ENCODE measurements at regions not wholly inside any gene's neighbourhood (a gene's known extent, or its start where the extent isn't known, plus 50 kb on each side); places are given as distances from the start of the nearest gene placed in this dataset.

GRCh38 chr2:41873102-41874031, 174.5 kb upstream of the PKDCC start:
- DNase-seq, result no peak

GRCh38 chr2:41877114-41877678, 170.6 kb upstream of the PKDCC start:
- no peak for DNase-seq

- no peak for DNase-seq
These were observed 169.8 kb upstream of the PKDCC start for GRCh38 chr2:41878056-41878455.

GRCh38 chr2:41878716-41879234, 169.0 kb upstream of the PKDCC start:
- DNase-seq, result no peak

GRCh38 chr2:41879235-41879916, 168.4 kb upstream of the PKDCC start:
- DNase-seq, result no peak

GRCh38 chr2:41880561-41881243, 167.1 kb upstream of the PKDCC start:
- DNase-seq, result no peak

GRCh38 chr2:41881249-41881648, 166.6 kb upstream of the PKDCC start:
- no peak for DNase-seq

GRCh38 chr2:41884718-41885117, 163.1 kb upstream of the PKDCC start:
- DNase-seq, result no peak

- no peak for DNase-seq
These were observed 161.6 kb upstream of the PKDCC start for GRCh38 chr2:41886145-41886664.

- DNase-seq, result no peak
These were observed 161.1 kb upstream of the PKDCC start for GRCh38 chr2:41886757-41887156.

GRCh38 chr2:41890341-41890740, 157.5 kb upstream of the PKDCC start:
- no peak for DNase-seq

GRCh38 chr2:41892476-41892875, 155.3 kb upstream of the PKDCC start:
- no peak for DNase-seq

- no peak for DNase-seq
These were observed 153.1 kb upstream of the PKDCC start for GRCh38 chr2:41894563-41895333.

- DNase-seq, result no peak
These were observed 152.5 kb upstream of the PKDCC start for GRCh38 chr2:41895334-41895664.

GRCh38 chr2:41896186-41896846, 151.5 kb upstream of the PKDCC start:
- no peak for DNase-seq

GRCh38 chr2:41899189-41899588, 148.6 kb upstream of the PKDCC start:
- DNase-seq, result no peak

GRCh38 chr2:41900101-41900577, 147.7 kb upstream of the PKDCC start:
- no peak for DNase-seq

GRCh38 chr2:41902897-41903296, 144.9 kb upstream of the PKDCC start:
- DNase-seq, result no peak

- no peak for DNase-seq
These were observed 144.2 kb upstream of the PKDCC start for GRCh38 chr2:41903474-41904135.

GRCh38 chr2:41904459-41904858, 143.4 kb upstream of the PKDCC start:
- DNase-seq, result no peak

Data from activated naive CD4-positive, alpha-beta T cell treated with anti-CD3 and anti-CD28 coated beads, Interleukin-2, amount 50 U/mL, for 16 hours (primary cell).